Heart left ventricle (tissue), 13 donors: ENCODE measurements at regions not wholly inside any gene's neighbourhood (a gene's known extent, or its start where the extent isn't known, plus 50 kb on each side); places are given as distances from the start of the nearest gene placed in this dataset.

Experiments
- POLR2A ChIP-seq, 2 donors: fragments of 450-650 bp; IDR thresholded peaks; one replicate each; pipeline ENCODE4 v1.6.1; 2017; ENCODE audit warnings: antibody characterized with exemption in 2 of 2, mild to moderate bottlenecking in 2 of 2, moderate library complexity in 2 of 2
- TF ChIP-seq, protein P1 (sequence below), 12 donors: fragments of 200-600 bp; sonication (generic) in 4 of 12; IDR thresholded peaks; one replicate each; pipeline versions ENCODE4 v1.5.0 to v1.8.0; 2018 to 2022; ENCODE audit warnings: antibody characterized with exemption in 12 of 12, mild to moderate bottlenecking in 5 of 12
- donor health status: ischemic (EF 13 %, LVEDD 7.1; RV severe dilation, severe dysfunction).
- donor health status: DM: no; HTN: yes; CAD: no.
- donor health status: DM: no; HTN: no; CAD: no.
- donor health status: ischemic (EF 25% LVEDD 6.9; RV normal size, moderate dysfunction).
- donor health status: ischemic (EF 25% LVEDD 5.7; RV mildly dilated, moderate dysfunction).
- donor health status: ischemic (EF 35%, LVEDD 5.7; RV mildly dilated, moderate dysfunction).
- donor health status: nonischemic (EF 11% LVEDD 7.7; RV severe dilation, severe dysfunction).
- donor health status: DM: yes; HTN: yes; CAD: no.
- donor health status: PGD.
- donor health status: ischemic (EF 29% LVEDD 5.4; RV normal size, mild dysfunction).
- donor health status: nonischemic (EF 23%, LVEDD 6.1; RV moderate dilation, normal function).

DNA sequence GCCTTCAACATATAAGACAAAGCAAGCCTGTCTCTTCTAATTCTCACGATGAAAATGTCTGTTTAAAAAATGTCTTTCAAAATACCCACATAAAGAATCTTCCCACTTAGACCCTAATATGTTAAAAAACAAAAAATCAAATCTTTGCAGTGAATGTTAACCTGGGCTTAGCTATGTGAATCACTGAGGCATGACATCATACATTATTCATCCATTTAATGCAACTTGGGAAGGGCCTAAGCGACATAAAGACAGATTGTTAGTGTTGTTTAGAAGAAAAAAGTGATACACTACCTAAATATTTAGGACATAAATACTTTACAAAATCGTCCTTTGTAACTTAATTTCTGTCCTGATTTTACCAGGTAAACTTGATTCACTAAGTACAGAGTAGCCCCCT lies 648.5 kb upstream of the NRP1 start:
- TF ChIP-seq, protein P1, sequence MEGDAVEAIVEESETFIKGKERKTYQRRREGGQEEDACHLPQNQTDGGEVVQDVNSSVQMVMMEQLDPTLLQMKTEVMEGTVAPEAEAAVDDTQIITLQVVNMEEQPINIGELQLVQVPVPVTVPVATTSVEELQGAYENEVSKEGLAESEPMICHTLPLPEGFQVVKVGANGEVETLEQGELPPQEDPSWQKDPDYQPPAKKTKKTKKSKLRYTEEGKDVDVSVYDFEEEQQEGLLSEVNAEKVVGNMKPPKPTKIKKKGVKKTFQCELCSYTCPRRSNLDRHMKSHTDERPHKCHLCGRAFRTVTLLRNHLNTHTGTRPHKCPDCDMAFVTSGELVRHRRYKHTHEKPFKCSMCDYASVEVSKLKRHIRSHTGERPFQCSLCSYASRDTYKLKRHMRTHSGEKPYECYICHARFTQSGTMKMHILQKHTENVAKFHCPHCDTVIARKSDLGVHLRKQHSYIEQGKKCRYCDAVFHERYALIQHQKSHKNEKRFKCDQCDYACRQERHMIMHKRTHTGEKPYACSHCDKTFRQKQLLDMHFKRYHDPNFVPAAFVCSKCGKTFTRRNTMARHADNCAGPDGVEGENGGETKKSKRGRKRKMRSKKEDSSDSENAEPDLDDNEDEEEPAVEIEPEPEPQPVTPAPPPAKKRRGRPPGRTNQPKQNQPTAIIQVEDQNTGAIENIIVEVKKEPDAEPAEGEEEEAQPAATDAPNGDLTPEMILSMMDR (IDR thresholded peaks at IDR 0.05): no peak
- TF ChIP-seq POLR2A (IDR thresholded peaks at IDR 0.05): no peak
